ENCODE measurements at regions not wholly inside any gene's neighbourhood (a gene's known extent, or its start where the extent isn't known, plus 50 kb on each side); places are given as distances from the start of the nearest gene placed in this dataset.

DNA sequence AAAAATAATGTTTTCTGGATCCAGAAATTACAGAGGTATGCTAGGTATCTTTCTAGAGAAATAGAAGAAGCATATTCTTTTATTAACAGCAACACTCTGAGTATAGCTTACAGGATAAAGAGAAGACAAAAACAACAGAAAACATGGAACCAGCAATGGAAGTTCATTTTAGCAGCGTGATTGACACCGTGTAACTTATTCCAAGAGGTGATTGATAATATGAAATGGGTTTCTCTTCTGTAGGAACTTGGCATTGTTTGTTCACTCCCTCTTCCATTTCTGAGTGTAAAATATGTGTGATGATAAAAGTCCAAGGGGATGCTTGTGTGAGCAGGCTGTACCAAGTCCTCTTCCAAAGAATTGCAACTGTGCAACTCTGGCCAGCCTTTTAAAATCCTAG, 303.0 kb downstream of the COL12A1 start:
- TF ChIP-seq, protein P1, sequence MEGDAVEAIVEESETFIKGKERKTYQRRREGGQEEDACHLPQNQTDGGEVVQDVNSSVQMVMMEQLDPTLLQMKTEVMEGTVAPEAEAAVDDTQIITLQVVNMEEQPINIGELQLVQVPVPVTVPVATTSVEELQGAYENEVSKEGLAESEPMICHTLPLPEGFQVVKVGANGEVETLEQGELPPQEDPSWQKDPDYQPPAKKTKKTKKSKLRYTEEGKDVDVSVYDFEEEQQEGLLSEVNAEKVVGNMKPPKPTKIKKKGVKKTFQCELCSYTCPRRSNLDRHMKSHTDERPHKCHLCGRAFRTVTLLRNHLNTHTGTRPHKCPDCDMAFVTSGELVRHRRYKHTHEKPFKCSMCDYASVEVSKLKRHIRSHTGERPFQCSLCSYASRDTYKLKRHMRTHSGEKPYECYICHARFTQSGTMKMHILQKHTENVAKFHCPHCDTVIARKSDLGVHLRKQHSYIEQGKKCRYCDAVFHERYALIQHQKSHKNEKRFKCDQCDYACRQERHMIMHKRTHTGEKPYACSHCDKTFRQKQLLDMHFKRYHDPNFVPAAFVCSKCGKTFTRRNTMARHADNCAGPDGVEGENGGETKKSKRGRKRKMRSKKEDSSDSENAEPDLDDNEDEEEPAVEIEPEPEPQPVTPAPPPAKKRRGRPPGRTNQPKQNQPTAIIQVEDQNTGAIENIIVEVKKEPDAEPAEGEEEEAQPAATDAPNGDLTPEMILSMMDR (conservative IDR thresholded peaks at IDR 0.05; ENCODE audit: low read depth, low read length): no peak
- TF ChIP-seq EZH2 (IDR thresholded peaks at IDR 0.05; ENCODE audit: low read length, unreplicated experiment): no peak
